ENCODE measurements at regions not wholly inside any gene's neighbourhood (a gene's known extent, or its start where the extent isn't known, plus 50 kb on each side); places are given as distances from the start of the nearest gene placed in this dataset.

GRCh38 chr16:79270011-79270410 lies 330.5 kb downstream of the MAF start:
- ChIA-PET POLR2A (no interaction called here), CTCF (no interaction called here)
- intact Hi-C loops (cut with micrococcal nuclease; ENCODE audit: unreplicated experiment): no loop called here
- Histone ChIP-seq H3K36me3 (ENCODE audit: control insufficient read depth, insufficient read depth, low read length) (no peaks in the 10 kb centered on the region), H3K9me3 (ENCODE audit: control insufficient read depth, insufficient read depth, low read depth, low read length) (no peaks in the 10 kb centered on the region), H3K27me3 (ENCODE audit: control insufficient read depth, insufficient read depth, low read length) (no peaks in the 10 kb centered on the region; the same call in 1 of the 2 replicates), H3K4me3 (ENCODE audit: low read depth in 2 of 2, low read length in 2 of 2) (no peak overlapping the region), H3K4me1 (ENCODE audit: control insufficient read depth, insufficient read depth, low read length) (no peaks in the 10 kb centered on the region), H3K27ac (ENCODE audit: low read length) (no peak overlapping the region)
- no peak for DNase-seq (ENCODE audit: low read depth, low spot score)
- no TSS peak for BruUV-seq (replicated peaks)
- in situ Hi-C loops (cut with HindIII; ENCODE audit: low pct_unique_long_range_greater_than_20kb, low sequenced_read_pairs): no loop called here
- no peak for ATAC-seq
- TF ChIP-seq TCF7L2 (IDR thresholded peaks at IDR 0.05; ENCODE audit: low read depth, low read length) (no peak), REST (IDR thresholded peaks at IDR 0.05; ENCODE audit: insufficient read depth in 1 of 2, low read depth in 2 of 2, low read length in 1 of 2) (no peak), SIN3A (IDR thresholded peaks at IDR 0.05; ENCODE audit: borderline replicate concordance, insufficient read depth, low read depth, low read length) (no peak), POLR2AphosphoS5 (IDR thresholded peaks at IDR 0.05; ENCODE audit: low read depth, low read length) (no peak)
- TF ChIP-seq, protein P1, sequence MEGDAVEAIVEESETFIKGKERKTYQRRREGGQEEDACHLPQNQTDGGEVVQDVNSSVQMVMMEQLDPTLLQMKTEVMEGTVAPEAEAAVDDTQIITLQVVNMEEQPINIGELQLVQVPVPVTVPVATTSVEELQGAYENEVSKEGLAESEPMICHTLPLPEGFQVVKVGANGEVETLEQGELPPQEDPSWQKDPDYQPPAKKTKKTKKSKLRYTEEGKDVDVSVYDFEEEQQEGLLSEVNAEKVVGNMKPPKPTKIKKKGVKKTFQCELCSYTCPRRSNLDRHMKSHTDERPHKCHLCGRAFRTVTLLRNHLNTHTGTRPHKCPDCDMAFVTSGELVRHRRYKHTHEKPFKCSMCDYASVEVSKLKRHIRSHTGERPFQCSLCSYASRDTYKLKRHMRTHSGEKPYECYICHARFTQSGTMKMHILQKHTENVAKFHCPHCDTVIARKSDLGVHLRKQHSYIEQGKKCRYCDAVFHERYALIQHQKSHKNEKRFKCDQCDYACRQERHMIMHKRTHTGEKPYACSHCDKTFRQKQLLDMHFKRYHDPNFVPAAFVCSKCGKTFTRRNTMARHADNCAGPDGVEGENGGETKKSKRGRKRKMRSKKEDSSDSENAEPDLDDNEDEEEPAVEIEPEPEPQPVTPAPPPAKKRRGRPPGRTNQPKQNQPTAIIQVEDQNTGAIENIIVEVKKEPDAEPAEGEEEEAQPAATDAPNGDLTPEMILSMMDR (IDR thresholded peaks at IDR 0.05): no peak

- no TSS peak for BruUV-seq (replicated peaks)
- H3K36me3 ChIP-seq (ENCODE audit: control insufficient read depth, insufficient read depth, low read length): no peaks in the 10 kb centered on the region
- ChIA-PET CTCF (no interaction called here), POLR2A (no interaction called here)
- no peak for DNase-seq (ENCODE audit: low read depth, low spot score)
- in situ Hi-C loops (cut with HindIII; ENCODE audit: low pct_unique_long_range_greater_than_20kb, low sequenced_read_pairs): no loop called here
- no peak overlapping the region for H3K27ac ChIP-seq (ENCODE audit: low read length)
- no peaks in the 10 kb centered on the region for H3K4me1 ChIP-seq (ENCODE audit: control insufficient read depth, insufficient read depth, low read length)
- no peaks in the 10 kb centered on the region; the same call in 1 of the 2 replicates for H3K27me3 ChIP-seq (ENCODE audit: control insufficient read depth, insufficient read depth, low read length)
- no peak for TF ChIP-seq POLR2AphosphoS5 (IDR thresholded peaks at IDR 0.05; ENCODE audit: low read depth, low read length)
- TF ChIP-seq, protein P1 (IDR thresholded peaks at IDR 0.05): no peak
- TF ChIP-seq SIN3A (IDR thresholded peaks at IDR 0.05; ENCODE audit: borderline replicate concordance, insufficient read depth, low read depth, low read length): no peak
- TF ChIP-seq TCF7L2 (IDR thresholded peaks at IDR 0.05; ENCODE audit: low read depth, low read length): no peak
- TF ChIP-seq REST (IDR thresholded peaks at IDR 0.05; ENCODE audit: insufficient read depth in 1 of 2, low read depth in 2 of 2, low read length in 1 of 2): no peak
- intact Hi-C loops (cut with micrococcal nuclease; ENCODE audit: unreplicated experiment): no loop called here
- ATAC-seq: no peak
- H3K4me3 ChIP-seq (ENCODE audit: low read depth in 2 of 2, low read length in 2 of 2): no peak overlapping the region
- no peaks in the 10 kb centered on the region for H3K9me3 ChIP-seq (ENCODE audit: control insufficient read depth, insufficient read depth, low read depth, low read length)
Observed at GRCh38 chr16:79269211-79269863, 331.2 kb downstream of the MAF start.
